Neural progenitor cell (in vitro differentiated cells): ENCODE measurements at regions not wholly inside any gene's neighbourhood (a gene's known extent, or its start where the extent isn't known, plus 50 kb on each side); places are given as distances from the start of the nearest gene placed in this dataset.

ENCODE experiments used
- CTCF ChIP-seq: fragments of 200-600 bp; sonication (generic); IDR thresholded peaks from 2 replicates; pipeline ENCODE4 v1.5.1; 2017; ENCODE audit warnings: antibody characterized with exemption, mild to moderate bottlenecking
- EZH2 ChIP-seq: fragments of 200-600 bp; sonication (generic); IDR thresholded peaks from 2 replicates; pipeline ENCODE4 v1.6.1; 2017; ENCODE audit warnings: antibody characterized with exemption, mild to moderate bottlenecking, moderate library complexity

- TF ChIP-seq CTCF (no peak), EZH2 (no peak)
Measured at GRCh38 chr7:106518967-106519366, 142.0 kb downstream of the CCDC71L start.
